GM18499 (cell line): ENCODE measurements at regions not wholly inside any gene's neighbourhood (a gene's known extent, or its start where the extent isn't known, plus 50 kb on each side); places are given as distances from the start of the nearest gene placed in this dataset.
"Not testable (repeated sequence)": the region's sequence is repeated elsewhere in the genome, so short reads cannot be mapped to it uniquely, and the experiment has no call there.

Experiments
- ATAC-seq: cut with Tn5 transposase; IDR thresholded peaks from one replicate; pipeline ENCODE4 v1.9.1; 2021; ENCODE audit warnings: moderate number of reproducible peaks; ENCODE audit not compliant: insufficient read depth, unreplicated experiment

DNA sequence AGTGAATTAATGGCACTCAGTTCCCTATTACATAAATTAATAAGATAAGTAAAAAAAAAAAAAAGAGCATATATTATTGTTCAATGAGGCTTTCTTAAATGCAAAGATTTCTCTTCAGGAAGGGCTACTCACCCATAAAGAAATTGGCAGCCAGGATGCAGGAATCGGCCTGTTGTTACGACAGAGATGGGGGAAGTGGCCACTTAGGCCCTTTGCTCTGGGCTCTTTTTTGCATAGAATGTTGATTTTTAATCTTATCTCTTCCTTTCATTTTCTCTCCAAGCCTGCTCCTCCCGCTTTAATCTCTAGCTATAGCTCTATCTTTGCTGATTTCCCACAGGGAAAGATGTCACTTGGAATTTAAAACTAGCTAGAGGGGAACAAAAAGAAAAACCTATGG is 391.8 kb upstream of the CRIM1 start:
- ATAC-seq = no peak

DNA sequence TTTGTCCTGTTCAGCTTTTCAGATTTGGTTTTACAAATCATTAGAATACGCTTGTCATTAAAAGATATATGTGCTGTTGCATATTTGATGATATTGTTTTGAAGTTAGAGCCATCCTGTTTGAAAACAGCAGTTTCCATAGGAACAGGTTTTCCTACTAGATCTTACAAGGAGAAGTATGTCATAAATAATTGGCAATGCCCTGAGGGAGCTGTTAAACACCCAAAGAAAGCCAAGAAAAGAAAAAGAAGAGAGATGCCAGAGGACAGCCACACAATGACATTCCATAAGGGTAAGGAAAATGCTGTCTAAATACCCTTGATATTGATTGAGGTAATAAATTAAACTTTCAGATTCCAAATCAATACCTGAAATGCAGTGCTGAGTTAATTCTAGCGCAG is 392.2 kb upstream of the CRIM1 start:
- no peak for ATAC-seq

DNA sequence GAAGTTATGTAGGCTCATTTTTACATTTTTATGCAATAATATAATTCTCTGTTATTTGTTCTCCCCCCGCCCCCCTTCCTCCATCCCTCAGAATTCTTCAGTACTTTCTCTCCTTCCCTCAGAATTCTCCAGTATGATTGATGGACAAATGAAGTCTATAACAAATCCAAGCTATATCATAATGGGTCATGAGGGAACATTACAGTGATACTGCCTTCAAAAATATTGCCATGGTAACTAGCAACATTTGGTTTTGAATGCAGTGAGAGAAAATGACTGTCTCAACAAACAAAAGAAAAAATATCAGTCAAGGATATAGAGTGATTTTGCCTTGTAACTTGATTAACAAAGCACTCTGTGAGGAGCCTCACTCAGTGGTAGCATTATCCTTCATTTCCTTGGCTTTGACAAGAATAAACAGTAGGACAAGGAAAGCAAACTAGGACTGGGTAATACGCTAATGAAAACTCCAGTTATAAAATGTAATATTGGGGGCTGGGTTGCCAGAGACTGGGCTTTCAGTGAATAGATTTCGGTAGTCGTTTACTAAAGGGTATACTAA is 392.9 kb upstream of the CRIM1 start:
- no peak for ATAC-seq

DNA sequence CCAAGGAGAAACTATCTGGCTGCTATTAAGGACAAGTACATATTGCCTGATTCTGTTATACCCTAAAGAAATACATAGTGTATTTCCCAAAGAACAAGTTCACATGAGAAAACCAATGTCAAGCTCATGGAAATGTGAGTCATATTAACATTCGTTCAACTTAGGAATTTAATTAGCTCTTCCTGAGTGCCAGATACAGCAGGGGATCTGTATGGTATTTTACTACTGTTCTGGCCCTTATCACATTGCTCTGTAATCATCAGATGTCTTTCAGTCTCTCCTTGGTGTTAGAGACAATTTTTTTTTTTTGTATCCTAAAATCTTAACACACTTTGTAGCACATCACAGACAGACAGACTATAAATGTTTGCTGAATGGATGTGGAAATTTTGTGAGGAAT is 395.0 kb upstream of the CRIM1 start:
- no peak for ATAC-seq

DNA sequence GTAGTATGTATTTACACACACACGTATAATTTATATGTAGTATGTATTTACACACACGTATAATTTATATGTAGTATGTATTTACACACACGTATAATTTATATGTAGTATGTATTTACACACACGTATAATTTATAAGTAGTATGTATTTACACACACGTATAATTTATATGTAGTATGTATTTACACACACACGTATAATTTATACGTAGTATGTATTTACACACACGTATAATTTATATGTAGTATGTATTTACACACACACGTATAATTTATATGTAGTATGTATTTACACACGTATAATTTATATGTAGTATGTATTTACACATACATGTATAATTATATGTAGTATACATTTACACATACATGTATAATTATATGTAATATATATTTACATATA is 398.5 kb upstream of the CRIM1 start:
- ATAC-seq = not testable (repeated sequence)

DNA sequence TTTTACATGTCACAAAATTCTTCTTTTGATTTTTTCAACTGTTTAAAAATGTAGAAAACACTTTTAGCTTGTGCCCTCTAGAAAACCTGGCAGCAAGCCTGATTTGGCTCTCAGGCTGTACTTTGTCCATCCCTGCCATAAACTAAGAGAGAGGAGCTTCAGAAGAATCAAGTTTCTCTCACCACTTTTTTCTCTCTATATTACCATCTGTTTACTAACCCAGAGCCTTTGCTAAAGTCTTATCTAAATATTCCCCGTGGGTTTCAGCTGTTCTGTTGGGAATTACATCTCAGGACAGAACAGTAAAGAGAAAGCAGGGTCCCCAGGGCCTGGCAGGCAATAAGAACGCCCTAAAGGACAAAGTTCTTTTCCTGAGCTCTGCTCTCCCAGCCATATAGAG is 409.1 kb upstream of the CRIM1 start:
- no peak for ATAC-seq

DNA sequence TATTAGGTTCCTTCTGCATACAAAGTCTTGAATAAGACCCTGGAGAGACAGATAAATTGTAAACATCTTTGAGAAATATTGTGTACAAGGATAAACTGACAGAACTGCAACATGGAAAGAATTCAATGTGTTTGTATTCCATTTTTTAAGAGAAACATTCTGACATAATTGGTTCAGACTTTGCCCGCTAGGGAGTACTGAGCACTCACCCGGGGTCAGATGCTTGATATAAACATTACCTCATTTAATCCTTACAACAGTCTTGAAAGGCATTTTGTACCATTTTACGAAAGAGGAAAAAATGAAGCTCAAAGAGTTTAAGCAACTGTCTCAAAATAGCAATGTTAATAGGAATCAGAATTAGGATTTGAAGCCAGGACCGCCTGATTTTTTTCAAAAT is 416.7 kb upstream of the CRIM1 start:
- ATAC-seq = no peak

DNA sequence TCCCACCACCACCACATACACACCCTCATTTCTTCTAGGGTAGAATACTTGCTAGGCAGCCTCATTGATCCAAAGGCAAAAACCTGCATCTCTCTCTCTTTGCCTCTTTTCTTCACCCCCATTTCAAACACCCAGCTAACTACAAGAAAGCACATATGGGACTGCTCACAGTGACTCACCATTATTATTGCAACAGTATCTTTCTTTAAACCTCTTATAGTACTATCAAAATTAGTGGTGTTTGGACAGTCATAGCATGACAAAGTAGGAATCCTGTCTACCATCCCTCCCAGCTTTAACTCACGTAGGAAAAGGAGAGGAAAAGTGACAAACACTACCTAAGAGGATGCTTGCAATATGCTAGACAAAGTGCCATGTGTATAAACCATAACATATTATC is 422.5 kb upstream of the CRIM1 start:
- ATAC-seq = no peak

DNA sequence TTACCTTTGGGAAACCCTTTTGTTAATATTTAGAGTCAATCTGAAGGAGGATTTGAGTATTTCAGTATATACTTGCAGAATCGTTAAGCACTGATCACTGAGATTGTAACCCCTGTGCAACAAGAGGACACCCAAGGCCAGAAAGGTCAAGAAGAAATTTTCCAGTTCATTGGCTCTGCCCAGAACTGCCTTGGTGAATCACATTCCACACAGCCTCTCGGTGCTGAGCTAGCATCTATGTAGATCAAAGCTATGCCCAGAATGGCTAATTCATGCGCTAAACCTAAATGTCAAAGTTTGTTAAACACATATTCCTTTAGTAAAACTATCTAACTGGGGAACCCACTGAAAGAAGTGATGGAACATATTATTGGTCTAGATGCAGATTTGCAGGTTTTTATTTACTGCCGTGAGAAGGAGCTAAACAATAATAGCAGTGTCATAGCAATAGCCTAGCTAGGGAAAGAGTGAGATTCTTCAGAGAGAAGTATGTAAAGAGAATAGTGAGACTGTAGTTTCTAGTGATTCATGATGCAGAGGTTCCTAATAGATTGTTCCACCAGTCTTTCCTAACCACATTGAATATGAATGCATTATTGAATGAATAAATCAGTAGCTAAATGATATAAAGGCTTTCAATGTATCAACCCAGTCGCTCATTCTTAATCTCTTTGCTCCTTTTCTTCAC is 423.2 kb upstream of the CRIM1 start:
- ATAC-seq = no peak

DNA sequence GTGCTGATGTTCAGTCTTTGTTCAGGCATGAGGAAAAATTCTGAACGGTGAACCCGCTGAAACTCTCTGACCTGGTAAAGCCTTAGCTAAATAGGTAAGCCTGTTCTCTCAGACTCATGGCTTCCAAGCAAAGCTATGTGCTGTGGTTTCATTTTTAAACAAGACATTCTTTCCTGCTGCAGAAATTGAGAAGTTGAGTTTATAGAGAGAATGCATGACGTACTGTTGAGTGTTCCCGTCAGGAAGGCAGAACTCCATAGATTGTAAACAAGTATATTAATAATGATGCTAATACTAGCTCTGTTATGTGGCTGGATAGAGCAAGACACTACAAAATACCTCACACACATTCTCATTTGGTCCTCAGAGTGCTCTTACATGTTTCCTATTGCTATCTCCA is 424.0 kb upstream of the CRIM1 start:
- no peak for ATAC-seq

DNA sequence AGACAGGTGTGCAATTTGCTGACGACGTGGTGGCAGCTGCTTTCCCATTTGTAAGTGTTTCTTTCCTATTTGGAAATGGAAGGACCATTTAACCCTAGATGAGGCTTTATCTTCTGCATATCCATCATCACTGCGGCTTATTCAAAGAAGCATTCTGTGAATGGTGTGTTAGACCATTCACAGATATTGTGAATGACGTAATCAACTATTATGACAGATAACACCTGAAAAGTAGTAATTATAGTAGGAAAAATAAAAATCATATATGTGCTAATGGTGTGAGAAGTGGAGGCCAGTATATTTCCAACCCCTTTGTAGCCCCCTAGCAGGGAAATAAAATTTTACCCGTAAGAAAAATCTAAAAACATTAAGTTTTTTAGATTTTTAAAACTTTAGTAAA is 424.5 kb upstream of the CRIM1 start:
- ATAC-seq = no peak

DNA sequence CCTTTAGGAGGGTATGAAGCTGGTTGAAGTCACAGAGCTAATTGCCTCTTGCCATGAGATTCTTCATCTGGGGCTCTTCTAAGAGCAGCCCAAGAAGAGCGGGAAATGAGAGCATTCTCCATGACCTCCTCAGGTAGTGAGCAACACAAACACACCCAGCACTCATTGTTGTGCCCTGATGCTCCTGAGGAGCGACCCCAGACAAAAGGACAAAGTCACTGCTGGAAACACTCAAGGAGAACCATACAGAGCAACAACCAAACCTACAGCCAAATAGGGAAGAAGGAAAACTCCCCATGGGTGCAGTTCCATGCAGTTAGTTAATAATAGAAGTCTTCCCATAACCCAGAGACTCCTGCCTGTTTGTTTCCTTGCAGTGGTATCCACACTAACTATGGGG is 426.0 kb upstream of the CRIM1 start:
- no peak for ATAC-seq

DNA sequence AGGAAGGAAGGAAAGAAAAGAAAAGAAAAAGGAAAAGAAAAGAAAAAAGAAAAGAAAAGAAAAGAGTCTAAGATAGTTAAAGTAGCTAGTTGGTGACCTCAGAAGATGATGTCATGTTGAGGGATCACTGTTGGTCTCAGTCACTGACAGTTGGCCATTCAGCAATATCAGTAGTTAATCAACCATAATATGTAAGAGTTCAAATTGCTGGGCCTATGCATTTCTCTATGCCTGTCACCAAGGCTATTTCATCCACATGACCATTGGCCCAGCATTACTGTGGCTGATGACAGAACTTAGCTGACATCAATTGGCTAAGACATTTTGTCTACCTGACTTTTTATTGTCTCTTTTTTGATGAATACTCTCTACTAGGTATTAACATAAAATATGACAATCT is 435.5 kb upstream of the CRIM1 start:
- no peak for ATAC-seq

DNA sequence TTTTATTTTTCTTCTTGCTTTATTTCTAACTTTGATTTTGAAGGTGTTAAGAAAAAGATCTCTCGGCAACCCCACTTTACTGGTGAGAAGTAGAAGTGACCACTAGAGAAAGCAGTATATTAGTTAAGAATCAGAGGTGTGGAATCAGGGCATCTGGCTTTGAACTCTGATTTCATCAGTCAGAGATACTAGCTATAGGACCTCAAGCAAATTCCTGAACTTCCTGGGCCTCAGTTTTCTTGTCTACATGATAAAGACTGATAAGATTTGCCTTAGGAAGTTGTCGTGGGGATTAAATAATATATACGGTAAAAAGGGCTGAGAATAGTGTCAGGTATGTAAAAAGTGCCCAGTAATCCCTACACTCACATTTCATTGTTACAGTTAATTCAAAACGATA is 440.3 kb upstream of the CRIM1 start:
- no peak for ATAC-seq

DNA sequence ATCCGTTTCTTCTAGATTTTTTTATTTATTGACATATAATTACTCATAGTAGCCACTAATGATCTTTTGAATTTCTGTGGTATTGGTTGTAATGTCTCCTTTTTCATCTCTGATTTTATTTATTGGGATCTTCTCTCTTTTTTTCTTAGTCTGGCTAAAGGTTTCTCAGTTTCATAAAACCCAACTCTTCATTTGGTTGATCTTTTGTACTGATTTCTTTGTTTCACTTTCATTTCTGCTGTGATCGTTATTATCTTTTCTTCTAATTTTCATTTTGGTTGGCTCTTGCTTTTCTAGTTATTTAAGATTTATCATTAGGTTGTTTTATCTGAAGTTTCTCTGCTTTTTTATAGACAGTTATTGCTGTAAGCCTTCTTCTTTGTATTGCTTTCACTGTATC is 463.6 kb upstream of the CRIM1 start:
- no peak for ATAC-seq

DNA sequence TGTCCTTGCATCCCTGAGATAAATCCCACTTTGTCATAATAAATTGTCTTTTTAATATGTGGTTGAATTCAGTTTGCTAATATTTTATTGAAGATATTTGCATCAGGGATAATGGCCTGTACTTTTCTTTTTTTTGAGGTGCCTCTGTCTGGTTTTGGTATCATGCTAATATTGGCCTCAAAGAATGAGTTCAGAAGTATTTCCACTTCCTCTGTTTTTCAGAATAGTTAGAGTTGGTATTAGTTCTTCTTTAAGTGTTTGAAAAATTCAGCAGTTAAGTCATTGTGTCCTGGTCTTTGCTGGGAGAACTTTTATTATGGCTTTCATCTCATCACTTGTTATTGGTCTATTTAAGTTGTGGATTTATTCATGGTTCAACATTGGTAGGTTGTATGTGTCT is 464.1 kb upstream of the CRIM1 start:
- ATAC-seq = no peak

DNA sequence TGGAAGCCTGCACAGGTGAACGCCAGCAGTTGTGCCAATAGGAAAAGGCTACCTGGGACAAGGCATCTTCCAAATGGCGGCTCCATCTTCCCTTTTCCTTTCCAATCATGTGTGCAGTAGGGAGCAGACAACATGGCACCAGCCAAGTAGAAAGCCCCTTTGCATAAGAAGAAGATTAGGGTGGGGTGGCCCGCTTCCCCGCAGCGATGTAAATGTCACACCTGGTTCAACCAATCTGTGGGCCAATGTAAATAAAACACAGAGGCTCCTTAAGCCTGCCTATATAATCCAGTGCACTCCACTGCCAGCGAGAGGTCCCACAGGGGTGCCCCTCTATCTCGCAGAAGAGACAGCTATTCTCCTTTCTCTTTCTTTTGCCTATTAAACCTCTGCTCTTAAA is 468.4 kb upstream of the CRIM1 start:
- ATAC-seq = no peak

DNA sequence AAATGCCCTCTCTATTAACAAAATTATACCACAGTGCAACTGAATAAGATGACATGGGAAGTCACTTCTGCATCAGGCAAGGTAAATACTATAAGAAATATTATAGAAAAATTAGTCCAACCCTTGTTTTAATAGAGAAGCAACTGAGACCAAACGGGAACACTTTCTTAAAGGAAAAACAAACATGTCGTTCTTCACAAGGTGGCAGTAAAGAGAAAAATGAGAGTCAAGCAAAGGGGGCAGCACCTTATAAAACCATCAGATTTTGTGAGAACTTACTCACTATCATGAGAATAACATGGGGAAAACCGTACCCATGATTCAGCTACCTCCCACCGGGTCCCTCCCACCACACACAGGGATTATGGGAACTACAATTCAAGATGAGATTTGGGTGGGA is 481.7 kb upstream of the CRIM1 start:
- no peak for ATAC-seq

DNA sequence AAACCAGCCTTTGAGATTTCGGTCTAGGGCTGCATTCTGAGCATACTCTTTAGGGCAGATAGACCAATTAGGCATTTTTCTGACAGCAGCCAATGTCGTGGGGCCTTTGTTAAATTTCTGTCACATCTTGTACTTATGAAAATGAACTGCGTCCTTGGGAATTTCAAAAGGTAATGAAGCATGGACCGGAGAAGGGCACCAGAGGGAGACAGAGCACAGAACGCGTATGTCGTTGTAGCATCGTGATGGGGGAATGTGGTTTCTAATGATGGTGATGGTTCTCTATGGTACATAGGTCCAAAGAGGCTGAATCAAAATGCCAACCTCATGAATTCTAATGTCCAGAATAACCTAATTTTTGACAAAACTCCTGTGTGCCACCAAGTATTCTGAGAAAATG is 483.9 kb upstream of the CRIM1 start:
- ATAC-seq = no peak

DNA sequence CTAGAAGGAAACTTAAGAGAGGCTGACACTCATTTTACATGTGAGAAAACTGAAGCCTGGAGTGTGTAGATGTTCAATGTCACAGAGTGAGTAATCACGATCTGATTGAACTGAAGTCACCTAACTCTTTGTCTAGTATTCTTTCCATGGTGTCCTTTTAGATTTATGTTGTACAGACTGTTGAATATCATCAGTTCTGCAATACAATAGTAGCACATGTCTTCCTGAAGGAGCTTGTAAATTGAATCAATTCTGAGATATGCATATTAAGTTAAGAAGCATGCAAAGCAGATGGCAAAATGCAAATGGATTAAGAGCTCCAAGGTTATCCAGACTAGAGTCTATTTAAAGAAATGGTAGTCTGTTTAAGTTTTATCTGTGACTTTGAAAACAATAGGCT is 484.9 kb upstream of the CRIM1 start:
- ATAC-seq = no peak

DNA sequence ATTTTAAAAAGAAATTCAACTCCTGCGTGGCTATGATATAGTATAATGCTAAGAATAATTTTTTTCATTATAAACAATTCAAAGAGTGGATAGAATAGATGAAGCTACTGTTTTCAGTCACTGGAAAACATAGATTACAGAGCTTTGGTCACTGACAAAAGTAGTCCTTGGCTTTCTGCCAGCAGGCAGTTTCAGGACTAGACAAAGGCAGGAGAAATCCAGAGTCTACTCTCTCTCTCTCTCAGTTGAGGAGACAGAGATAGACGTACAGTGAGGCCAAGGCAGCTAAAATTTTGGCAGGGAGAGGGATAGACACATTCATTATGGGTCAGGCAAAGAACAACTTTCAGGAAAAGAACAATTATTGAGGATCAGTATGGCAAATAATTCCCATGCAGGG is 491.4 kb upstream of the CRIM1 start:
- ATAC-seq = no peak

DNA sequence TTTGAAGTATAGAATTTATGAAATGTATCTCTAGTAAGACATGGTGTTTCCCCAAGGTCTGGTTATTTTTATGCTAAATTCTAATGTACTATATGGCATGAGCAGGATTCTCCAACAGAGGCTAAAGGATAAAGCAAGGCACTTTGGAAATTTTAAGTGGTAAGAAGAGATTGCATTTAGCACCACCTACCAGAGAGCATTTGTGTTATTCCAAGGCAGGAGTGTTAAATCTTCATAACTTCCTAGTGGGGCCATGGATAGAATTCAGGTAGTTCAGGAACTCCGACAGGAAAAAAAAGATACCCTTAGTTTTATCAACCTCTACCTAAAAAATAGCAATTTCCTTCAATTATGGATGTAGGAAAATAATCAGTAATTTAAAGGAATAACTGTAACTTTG is 497.4 kb upstream of the CRIM1 start:
- no peak for ATAC-seq

DNA sequence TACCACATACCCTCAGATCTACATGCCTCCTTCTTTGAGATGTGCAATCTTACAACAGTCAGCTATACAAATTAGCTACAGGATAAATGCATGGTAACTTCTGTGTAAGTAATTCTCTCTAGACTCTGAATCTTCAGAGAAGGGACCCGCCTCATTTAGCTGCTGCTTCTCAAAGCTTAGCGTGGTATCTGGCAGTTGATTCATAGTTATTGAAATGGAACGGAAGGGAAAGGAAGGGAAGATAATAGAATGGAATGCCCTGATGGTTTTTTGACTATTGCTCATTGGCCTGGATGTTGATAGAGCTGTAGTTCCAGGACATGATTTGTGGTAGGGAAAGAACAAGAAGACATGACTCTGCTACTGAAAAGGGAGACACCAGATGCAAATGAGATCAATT is 498.1 kb upstream of the CRIM1 start:
- no peak for ATAC-seq
